ENCODE measurements at regions not wholly inside any gene's neighbourhood (a gene's known extent, or its start where the extent isn't known, plus 50 kb on each side); places are given as distances from the start of the nearest gene placed in this dataset.

DNA sequence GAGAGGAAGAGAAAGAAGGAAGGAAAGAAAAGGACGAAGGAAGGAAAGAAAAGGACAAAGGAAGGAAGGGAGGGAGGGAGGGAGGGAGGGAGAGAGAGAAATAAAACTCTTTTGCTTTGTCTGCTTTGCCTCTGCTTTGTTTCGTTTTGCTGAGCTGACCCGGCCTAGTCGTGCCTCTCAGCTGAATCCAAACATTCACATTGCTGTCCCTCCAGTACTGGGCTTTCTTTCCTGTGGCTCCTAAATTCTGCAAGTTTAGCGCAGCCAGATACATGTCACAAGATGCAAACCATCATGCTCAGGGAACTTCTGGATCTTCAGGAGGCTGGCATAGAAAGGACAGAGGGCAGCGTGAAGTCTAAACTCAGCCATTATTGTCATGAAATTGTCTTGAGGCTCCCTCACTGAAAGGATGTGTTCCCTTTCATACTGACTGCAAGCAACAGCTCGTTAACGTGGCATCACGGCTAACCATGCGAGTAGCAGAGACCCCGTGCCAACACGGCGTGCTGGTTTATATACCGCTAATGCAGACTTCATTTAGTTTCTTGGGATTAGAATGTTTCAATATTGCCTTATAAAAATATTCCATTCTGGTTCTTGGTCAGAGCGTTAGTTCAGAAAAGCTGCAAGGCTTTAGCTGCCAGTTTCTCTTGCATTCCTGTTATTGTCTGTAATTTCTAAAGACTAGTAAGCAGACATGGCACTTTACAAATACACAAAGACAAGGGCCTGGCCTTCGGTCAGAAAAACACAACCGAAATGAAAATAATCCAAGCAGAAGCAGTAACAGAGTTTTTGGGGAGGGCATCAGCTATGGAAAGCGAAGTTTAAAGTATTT is 94.2 kb downstream of the TMEM174 start:
- TF ChIP-seq, protein P1, sequence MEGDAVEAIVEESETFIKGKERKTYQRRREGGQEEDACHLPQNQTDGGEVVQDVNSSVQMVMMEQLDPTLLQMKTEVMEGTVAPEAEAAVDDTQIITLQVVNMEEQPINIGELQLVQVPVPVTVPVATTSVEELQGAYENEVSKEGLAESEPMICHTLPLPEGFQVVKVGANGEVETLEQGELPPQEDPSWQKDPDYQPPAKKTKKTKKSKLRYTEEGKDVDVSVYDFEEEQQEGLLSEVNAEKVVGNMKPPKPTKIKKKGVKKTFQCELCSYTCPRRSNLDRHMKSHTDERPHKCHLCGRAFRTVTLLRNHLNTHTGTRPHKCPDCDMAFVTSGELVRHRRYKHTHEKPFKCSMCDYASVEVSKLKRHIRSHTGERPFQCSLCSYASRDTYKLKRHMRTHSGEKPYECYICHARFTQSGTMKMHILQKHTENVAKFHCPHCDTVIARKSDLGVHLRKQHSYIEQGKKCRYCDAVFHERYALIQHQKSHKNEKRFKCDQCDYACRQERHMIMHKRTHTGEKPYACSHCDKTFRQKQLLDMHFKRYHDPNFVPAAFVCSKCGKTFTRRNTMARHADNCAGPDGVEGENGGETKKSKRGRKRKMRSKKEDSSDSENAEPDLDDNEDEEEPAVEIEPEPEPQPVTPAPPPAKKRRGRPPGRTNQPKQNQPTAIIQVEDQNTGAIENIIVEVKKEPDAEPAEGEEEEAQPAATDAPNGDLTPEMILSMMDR (IDR thresholded peaks at IDR 0.05): no peak
- TF ChIP-seq, protein P2, sequence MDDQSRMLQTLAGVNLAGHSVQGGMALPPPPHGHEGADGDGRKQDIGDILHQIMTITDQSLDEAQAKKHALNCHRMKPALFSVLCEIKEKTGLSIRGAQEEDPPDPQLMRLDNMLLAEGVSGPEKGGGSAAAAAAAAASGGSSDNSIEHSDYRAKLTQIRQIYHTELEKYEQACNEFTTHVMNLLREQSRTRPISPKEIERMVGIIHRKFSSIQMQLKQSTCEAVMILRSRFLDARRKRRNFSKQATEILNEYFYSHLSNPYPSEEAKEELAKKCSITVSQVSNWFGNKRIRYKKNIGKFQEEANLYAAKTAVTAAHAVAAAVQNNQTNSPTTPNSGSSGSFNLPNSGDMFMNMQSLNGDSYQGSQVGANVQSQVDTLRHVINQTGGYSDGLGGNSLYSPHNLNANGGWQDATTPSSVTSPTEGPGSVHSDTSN (IDR thresholded peaks at IDR 0.05): no peak
- TF ChIP-seq ESRRA (IDR thresholded peaks at IDR 0.05; ENCODE audit: borderline replicate concordance, low read length) (no peak), EP300 (IDR thresholded peaks at IDR 0.05) (no peak)
- TF ChIP-seq, protein P3, sequence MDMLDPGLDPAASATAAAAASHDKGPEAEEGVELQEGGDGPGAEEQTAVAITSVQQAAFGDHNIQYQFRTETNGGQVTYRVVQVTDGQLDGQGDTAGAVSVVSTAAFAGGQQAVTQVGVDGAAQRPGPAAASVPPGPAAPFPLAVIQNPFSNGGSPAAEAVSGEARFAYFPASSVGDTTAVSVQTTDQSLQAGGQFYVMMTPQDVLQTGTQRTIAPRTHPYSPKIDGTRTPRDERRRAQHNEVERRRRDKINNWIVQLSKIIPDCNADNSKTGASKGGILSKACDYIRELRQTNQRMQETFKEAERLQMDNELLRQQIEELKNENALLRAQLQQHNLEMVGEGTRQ (IDR thresholded peaks at IDR 0.05): no peak

Data from A549 (cell line).